ENCODE measurements at regions not wholly inside any gene's neighbourhood (a gene's known extent, or its start where the extent isn't known, plus 50 kb on each side); places are given as distances from the start of the nearest gene placed in this dataset.
"Not testable (repeated sequence)": the region's sequence is repeated elsewhere in the genome, so short reads cannot be mapped to it uniquely, and the experiment has no call there.

DNA sequence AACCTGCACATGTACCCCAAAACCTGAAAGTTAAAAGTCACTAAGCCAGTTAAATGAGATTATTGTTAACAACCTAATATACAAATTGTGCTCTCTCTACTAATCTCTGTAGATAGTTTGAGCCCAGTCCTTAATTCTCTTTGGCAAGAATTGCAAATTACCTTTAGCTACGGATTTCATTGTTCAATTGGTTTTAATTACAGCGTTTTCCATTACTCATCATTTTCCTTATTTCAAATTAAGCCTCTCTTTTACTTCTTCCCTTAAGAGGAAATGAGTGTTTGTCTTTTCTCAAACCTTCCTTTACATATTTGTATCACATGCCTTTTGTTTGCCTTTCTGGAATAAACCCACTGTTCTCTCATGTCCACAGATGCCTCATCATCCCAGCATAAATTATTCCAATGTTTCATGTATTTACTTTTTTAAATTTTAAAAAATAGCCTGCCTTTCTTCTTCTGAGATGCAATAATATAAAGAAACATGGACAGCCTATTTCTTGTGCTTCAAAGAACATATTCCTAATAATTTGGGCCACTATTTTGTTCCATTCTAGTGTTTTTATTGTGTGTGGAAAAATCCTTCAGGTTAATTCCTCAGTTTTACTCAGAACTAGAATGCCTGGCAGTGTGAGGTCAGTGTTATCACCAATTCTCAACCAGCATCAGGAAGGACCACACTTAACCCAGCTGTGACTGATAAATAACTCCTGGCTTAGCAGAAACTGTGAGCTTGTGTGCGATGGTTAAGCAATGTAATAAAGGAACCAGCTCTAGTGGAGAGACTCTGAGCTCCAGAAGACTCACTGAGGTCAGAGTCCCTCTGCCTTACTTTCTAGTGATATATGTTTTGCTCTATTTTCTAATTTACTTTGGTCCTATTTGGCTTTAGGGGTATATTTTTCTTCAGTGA lies 600.5 kb downstream of the LTN1 start:
- DNase-seq: no peak

DNA sequence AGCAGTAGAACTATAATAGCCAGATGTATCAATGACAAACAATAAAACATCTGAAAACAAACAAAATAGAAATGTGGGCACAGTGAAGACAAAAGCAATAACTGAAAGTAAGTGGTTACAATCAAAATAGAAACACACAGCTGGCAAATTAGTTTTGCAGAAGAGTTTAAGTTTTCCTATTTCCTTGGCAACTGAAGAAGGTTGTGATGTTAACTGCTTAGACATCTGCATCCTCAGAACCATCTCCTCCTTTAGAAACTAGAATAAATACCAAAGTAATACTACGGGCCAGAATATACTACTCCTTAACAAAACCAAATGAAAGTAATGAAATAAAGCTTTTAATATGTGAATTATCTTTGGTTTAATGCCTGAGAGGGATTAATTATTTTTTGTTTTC lies 605.5 kb downstream of the LTN1 start:
- no peak for DNase-seq

DNA sequence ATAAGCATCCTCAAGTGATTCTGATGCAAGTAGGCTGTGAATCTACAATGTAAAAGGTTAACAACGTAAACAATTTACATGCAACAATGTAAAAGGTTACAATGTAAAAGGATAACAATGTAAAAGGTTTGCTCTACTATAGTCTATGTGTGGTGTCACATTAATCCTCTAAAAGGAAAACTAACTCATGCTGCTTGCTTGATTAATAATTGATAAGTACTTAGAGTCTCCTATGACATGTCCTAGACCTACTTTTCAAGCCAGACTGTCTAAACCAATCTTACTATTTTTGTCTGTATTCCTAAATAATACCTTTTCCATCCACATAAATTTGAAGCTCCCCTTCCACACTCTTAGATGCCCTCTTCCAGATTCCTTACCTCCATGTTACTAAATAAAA lies 606.8 kb downstream of the LTN1 start:
- no peak for DNase-seq

- DNase-seq: not testable (repeated sequence)
These were observed 611.5 kb downstream of the LTN1 start for GRCh38 chr21:28381000-28381745.

DNA sequence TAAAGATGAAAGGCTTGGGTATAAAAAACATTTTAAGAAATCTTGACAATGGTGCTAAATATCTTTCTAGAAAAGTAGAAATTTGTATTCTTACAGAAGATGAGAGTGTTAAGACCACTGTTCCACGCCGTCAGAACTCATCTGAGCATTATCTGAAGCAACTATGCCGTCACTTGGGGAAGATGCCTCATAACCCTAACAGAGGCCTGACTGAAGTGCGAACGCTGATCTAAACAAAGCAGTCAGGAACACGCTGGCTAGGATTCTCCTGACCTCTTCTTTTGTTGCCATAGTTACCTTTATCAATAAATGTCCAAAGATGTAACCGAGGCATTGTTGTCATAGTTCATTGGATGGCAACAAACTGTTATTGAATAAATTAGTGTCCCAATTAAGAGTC lies 612.4 kb downstream of the LTN1 start:
- no peak for DNase-seq

DNA sequence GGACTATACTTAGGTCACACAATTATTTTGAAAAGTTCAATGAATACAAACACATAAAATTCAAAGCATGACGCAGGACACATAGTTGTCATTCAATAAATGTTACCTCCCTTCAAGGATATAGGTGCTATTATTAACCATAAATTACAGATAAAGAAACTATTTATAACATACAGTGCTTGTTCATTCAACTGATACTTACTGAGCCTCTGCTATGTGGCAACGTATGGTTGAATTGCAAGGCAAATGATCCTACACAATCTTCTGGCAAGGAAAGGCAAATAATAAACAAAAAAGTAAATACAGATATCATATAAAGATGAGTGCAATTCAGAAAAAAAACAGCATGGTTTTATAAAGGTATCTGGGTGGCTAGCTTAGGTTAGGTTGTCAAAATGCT lies 614.7 kb downstream of the LTN1 start:
- DNase-seq: no peak

GRCh38 chr21:28375708-28376385 lies 616.8 kb downstream of the LTN1 start:
- DNase-seq: no peak

DNA sequence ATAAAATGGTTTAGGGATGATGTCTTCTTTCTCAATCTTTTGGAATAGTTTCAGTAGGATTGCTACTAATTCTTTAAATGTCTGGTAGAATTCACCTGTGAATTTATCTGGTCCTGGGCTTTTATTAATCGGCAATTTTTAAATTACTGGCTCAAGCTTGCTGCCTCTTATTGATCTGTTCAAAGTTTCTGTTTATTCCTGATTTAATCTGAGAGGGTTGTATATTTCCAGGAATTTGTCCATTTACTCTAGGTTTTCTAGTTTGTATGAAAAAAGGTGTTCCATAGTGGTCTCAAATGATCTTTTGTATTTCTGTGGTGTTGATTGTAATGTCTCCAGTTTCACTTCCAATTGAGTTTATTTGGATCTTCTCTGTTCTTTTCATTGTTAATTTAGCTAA lies 617.8 kb downstream of the LTN1 start:
- no peak for DNase-seq

- DNase-seq: no peak
These were observed 621.0 kb downstream of the LTN1 start for GRCh38 chr21:28371713-28372112.

- no peak for DNase-seq
These were observed 633.4 kb downstream of the LTN1 start for GRCh38 chr21:28359300-28359699.

GRCh38 chr21:28358702-28359101 lies 634.0 kb downstream of the LTN1 start:
- no peak for DNase-seq

DNA sequence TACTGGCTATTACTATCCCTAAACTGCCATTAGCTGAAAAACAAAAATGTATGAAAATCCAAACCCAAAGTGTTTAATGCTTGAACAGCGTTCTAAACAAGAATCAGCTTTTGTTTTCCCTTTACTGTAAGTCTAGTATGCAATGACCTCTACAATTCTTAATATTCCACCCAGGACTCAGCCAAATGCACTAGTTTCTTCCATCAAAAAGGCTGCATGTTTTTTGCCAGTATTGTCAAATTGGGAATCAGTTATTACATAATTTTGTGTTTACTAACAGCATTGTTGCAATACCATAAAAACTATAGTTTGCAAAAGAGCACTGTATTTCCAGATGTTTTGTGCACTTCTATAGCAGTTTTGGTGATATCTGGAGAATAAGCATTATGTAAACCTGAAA lies 634.5 kb downstream of the LTN1 start:
- no peak for DNase-seq

DNA sequence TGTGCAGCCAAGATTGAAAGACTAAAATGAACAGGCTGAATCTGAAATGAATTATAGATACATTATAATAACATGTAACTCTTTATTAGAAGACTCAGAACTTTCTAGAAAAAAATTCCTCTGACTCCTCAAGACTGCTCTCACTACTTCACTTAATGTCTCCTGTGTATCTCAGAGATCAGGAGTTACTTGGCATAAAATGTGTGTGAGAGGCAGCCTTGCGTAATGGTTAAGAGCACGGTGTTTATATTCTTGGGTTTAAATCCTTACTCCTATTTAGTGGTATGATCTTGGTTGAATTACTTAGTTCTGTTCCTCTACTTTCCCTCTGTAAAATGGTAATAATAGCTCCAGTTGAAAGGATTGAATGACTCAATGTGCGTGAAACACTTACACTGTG lies 634.9 kb downstream of the LTN1 start:
- DNase-seq: no peak

DNA sequence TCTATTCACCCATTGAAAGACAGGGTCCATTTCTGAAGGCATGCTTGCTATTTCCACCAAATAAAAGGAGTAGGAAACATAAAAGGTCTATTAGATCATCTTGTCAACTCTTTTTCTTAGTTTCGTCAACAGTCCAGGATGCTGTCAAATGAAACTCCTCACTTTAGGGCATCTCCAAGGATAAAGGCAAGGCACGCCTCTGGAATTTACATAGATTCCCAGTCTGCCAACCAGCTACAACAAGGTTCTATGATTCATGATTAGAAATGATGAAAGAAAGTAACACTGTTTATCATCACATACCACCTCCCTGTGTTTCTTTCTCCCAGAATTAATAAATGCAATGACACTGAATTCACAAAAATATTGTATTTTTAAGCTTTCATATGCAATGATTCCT lies 636.3 kb downstream of the LTN1 start:
- DNase-seq: no peak

DNA sequence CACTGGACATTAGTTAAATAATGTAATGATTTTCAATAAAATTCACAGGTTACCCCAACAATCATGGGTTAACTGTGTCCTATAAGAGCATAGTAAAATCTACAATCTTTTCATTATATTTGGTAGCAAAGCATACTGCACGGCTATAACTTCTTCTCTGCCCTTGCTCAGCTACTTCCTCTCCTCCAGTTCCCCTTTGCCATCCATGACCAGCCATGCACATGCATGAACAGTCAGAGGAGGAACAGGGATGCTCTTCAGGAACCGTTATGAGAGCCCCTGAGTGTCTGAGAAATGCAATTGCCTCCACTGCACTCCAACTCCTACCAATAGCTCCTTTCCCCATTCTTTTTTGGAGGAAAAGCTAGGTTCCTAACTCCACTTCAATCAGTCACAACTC lies 646.7 kb downstream of the LTN1 start:
- DNase-seq: no peak

DNA sequence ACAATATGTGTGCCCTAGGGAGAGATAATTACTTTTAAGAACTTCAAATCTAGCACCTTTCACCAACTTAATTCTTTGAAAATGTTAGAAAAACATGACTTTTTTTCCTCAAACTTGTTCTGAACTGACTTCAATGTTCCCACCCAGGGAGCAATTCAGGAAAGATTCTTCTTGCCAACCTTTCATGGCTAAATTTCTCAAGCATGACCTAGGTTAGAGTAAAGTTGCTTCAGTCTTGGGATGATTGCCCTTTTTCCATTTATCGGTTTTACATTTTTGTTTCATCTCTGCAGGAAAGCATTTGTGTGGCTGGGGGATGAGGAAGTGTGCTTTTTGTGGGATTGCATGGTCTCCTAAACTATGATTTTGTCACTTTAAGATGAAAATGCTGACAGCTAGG lies 647.7 kb downstream of the LTN1 start:
- no peak for DNase-seq

- DNase-seq: no peak
These were observed 650.4 kb downstream of the LTN1 start for GRCh38 chr21:28342212-28342810.

DNA sequence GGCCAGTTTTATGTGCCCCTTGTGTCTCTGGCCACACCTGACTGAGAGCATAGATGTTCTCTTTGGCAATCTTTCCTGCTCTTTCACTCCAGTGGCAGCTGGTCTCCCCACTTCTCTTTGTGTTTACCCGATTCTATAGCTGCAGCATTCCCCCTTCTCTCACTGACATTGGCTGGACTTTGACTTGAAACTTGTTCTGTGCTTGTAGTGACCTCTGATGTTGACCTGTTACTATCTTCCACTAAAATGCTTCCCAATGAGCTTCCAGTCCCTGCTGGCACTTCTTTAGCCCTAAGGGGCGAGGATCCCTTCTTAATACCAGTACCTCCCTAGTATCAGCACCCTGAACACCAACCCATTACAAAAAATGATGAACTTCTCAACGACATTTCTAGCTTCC lies 653.3 kb downstream of the LTN1 start:
- DNase-seq: no peak

- DNase-seq: no peak
These were observed 653.9 kb downstream of the LTN1 start for GRCh38 chr21:28338701-28339305.

DNA sequence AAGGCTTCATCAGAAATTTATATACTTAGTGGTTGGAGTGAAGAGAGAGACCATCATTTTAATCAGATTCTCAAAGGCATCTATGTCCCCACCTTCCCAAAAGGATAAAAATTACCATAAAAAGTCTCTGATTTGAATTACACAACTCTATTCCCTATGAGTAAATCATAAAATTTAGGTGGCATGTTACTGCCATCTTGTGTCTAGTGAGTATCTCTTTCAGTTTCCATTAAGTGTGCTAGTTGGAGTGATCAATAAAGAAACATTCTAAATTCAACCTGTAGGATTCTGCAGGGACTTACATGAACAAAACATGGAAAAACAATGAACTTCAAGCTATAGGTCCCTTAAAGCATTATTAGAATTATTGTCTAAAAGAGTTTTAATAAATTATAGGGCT lies 655.4 kb downstream of the LTN1 start:
- DNase-seq: no peak

- no peak for DNase-seq
These were observed 656.4 kb downstream of the LTN1 start for GRCh38 chr21:28336314-28336713.

DNA sequence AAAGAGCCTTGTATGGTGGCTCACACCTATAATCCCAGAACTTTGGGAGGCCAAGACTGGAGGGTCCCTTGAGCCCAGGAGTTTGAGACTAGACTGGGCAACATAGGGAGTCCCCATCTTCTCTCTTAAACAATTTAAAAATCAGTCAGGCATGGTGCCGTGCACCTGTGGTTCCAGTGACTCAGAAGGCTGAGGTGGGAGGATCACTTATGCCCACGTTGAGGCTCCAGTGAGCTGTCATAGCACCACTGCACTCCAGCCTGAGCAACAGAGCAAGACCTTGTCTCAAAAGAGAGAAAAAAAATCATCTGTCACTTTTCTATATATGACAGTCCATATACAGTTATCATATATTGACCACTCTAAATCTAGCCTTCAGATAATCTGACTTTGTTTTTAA lies 658.3 kb downstream of the LTN1 start:
- no peak for DNase-seq

- DNase-seq: no peak
These were observed 659.0 kb downstream of the LTN1 start for GRCh38 chr21:28333578-28334075.
